HG03520 (cell line): ENCODE measurements at regions not wholly inside any gene's neighbourhood (a gene's known extent, or its start where the extent isn't known, plus 50 kb on each side); places are given as distances from the start of the nearest gene placed in this dataset.
A peak's percentile ranks its signal among the peaks of the same experiment; 100 is the strongest.

Experiments used
- ATAC-seq: cut with Tn5 transposase; IDR thresholded peaks from one replicate; pipeline ENCODE4 v1.9.1; 2021; ENCODE audit warnings: mild to moderate bottlenecking, moderate library complexity; ENCODE audit not compliant: unreplicated experiment

GRCh38 chr3:72313308-72313707, 528.4 kb upstream of the PROK2 start:
- ATAC-seq, result no peak

- no peak for ATAC-seq
Measured at GRCh38 chr3:72312339-72312738, 527.4 kb upstream of the PROK2 start.

- ATAC-seq, result no peak
Measured at GRCh38 chr3:72311425-72311824, 526.5 kb upstream of the PROK2 start.

GRCh38 chr3:72310419-72311380, 525.8 kb upstream of the PROK2 start:
- peak; percentile 92 for ATAC-seq

- ATAC-seq, result no peak
Measured at GRCh38 chr3:72309661-72310418, 524.9 kb upstream of the PROK2 start.

GRCh38 chr3:72308641-72309040, 523.7 kb upstream of the PROK2 start:
- ATAC-seq, result no peak

GRCh38 chr3:72307438-72308115, 522.6 kb upstream of the PROK2 start:
- no peak for ATAC-seq

GRCh38 chr3:72306800-72307341, 521.9 kb upstream of the PROK2 start:
- no peak for ATAC-seq

- no peak for ATAC-seq
Measured at GRCh38 chr3:72303926-72304325, 519.0 kb upstream of the PROK2 start.

GRCh38 chr3:72301779-72302178, 516.8 kb upstream of the PROK2 start:
- ATAC-seq, result no peak

GRCh38 chr3:72300621-72301020, 515.7 kb upstream of the PROK2 start:
- no peak for ATAC-seq

- no peak for ATAC-seq
Measured at GRCh38 chr3:72299823-72300222, 514.9 kb upstream of the PROK2 start.

- ATAC-seq, result no peak
Measured at GRCh38 chr3:72299321-72299802, 514.4 kb upstream of the PROK2 start.

- ATAC-seq, result no peak
Measured at GRCh38 chr3:72298201-72299152, 513.5 kb upstream of the PROK2 start.

GRCh38 chr3:72297481-72297880, 512.5 kb upstream of the PROK2 start:
- ATAC-seq, result no peak

- no peak for ATAC-seq
Measured at GRCh38 chr3:72296477-72297111, 511.6 kb upstream of the PROK2 start.

- ATAC-seq, result no peak
Measured at GRCh38 chr3:72295962-72296450, 511.1 kb upstream of the PROK2 start.

- ATAC-seq, result no peak
Measured at GRCh38 chr3:72295276-72295961, 510.5 kb upstream of the PROK2 start.
